Brain pericyte (primary cell): ENCODE measurements at regions not wholly inside any gene's neighbourhood (a gene's known extent, or its start where the extent isn't known, plus 50 kb on each side); places are given as distances from the start of the nearest gene placed in this dataset.
"Not testable (repeated sequence)": the region's sequence is repeated elsewhere in the genome, so short reads cannot be mapped to it uniquely, and the experiment has no call there.

Experiments used
- DNase-seq: peaks from one replicate; pipeline ENCODE4 v3.0.0-alpha.2; 2012; ENCODE audit warnings: low read depth, low spot score

- DNase-seq = no peak
Measured at GRCh38 chr18:49731860-49732311, 81.4 kb downstream of the ACAA2 start.

- DNase-seq = no peak
Measured at GRCh38 chr18:49731421-49731841, 81.9 kb downstream of the ACAA2 start.

- DNase-seq = no peak
Measured at GRCh38 chr18:49730951-49731391, 82.4 kb downstream of the ACAA2 start.

DNA sequence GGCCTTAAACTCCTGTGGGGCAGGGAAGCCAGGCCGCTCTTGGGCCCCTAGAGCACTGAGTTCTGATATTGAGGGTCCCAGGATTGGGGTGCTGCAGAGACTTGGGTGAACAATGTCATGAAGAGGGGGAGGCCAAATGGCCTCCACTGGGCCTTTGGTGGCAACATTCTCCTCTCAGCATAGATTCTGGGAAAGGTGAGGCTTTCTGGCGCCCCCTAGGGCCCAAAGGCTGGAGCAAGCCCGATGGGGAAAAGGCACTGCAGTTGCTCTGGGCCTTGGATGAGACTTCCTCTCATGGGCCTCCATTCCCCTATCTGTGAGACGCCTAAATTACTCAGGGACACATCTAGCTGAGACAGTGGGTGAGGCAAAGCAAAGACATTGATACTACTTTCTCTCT, 84.8 kb downstream of the ACAA2 start:
- no peak for DNase-seq

DNA sequence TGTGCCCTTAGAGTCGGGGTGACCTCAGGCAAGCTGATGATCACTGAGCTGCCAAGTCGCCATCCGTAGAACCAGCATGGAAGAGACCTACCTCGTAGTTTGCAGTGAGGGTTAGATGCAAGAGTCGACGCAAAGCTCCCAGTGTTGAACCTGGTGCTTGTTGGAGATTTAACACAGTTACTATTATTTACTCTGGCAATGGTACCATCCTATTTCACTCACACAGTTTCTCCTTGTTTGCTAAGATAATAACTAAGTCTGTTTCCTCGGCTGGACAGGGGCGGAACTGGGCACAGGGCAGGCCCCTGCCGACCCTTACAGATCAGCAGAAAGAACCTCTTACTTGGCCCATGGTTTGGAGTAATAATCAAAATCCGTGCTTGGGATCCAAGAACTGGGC, 85.5 kb downstream of the ACAA2 start:
- no peak for DNase-seq

- no peak for DNase-seq
Measured at GRCh38 chr18:49726675-49726963, 86.7 kb downstream of the ACAA2 start.

- DNase-seq = peak; percentile 75
Measured at GRCh38 chr18:49725809-49726674, 87.3 kb downstream of the ACAA2 start.

GRCh38 chr18:49723648-49724180, 89.6 kb downstream of the ACAA2 start:
- DNase-seq = no peak

- DNase-seq = no peak
Measured at GRCh38 chr18:49722477-49722876, 90.9 kb downstream of the ACAA2 start.

DNA sequence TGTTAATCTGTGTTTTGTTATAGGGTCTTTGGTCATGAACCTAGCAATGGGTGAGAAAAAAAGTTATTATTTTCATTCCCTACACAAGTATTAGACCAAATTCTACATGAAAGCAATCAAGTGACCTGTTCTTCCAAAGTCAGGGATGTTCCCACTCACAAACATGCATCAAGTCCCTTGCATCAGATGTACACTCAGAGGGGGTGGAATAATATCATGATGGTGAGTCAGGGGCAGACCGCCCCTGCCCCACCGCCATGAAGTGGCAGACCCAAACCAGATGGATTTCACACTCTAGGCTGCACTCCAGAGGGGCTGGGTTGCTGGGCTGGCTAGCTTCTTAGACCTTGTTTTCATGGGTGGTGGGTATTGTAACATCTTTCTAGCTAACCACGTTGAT, 91.4 kb downstream of the ACAA2 start:
- DNase-seq = no peak

- not testable (repeated sequence) for DNase-seq
Measured at GRCh38 chr18:49720944-49721343, 92.4 kb downstream of the ACAA2 start.

GRCh38 chr18:49717617-49718016, 95.7 kb downstream of the ACAA2 start:
- no peak for DNase-seq

GRCh38 chr18:49716035-49716434, 97.3 kb downstream of the ACAA2 start:
- no peak for DNase-seq

DNA sequence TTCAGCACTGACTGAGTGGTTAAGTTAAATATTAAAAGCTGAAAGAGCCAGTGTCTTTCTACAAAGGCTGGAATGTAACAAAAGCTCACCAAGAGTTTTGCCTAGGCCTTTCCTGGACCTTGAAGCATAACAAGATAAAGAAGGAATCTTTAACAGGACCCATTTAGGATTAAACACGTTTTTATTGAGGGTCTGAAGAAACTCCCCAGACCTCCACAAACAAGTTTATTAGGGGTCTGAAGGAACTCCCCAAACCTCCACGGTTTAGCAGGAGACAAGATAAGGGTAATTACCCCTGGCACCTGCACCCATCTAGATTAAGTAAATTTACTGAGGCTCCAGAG, 104.0 kb downstream of the ACAA2 start:
- DNase-seq = no peak

DNA sequence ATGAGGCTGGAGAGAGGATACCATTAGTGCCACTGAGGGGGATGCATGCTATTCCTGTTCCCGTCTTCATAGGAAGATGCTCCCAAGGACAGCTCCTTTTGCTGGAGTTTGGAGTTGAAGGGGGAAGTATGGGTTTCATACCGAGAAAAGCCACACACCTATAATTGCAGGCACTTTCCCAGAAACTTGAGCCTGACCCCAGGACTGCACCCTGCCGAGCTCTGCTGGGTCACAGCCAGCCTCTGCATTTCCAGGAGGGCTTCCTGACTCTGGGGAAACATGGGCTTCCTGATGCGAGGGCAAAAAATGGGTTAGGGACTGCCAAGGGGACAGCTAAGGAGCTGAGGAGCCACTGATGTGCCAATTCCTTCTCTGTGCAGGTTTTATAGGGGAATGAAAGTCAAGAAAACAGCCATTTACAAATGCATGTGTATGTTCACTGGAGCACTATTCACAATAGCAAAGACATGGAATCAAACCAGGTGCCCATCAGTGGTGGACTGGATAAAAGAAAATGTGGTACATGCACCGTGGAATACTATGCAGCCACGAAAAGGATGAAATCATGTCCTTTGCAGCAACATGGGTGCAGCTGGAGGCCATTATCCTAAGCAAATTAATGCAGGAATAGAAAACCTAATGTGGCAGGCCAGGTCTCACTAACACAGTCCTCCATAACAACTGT, 104.5 kb downstream of the ACAA2 start:
- DNase-seq = no peak

DNA sequence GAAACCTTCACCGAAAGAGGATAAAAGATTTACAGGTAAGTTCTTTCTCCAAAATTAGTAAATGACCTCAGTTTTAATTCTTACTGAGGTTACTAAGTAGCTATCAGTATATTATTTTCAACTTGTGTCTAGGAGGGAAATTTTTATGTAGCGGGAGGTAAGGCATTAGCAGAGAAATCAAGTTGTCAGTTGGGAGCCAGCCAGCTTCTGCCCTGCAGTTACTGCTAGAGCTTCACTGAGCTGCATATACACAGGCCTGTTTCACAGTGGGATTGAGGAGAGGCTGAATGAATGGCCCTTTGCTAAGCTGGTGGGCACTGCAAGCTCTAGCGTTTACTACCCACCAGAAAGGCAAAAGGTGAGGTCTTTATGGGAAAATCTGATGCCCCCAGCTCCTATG, 105.7 kb downstream of the ACAA2 start:
- no peak for DNase-seq

DNA sequence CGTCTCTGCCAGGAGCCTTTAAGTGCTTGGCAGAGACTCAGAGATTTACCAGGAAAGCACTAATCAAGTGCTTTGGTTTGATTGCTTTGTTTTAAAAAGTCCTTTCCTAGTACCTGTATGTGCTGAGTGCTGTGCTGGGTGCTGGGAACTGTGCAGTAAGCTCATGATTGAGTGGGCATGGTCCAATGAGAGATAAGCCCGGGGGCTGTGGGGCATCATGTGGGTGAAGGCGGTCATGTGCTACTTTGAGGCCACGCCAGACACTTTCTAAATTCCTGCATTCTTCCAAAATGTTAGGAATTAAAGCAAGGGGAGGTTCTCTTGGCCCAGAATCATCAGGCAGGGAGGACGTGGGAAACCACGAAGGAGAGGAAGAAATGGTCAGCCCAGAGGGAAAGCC, 109.0 kb downstream of the ACAA2 start:
- no peak for DNase-seq

- DNase-seq = no peak
Measured at GRCh38 chr18:49701190-49701589, 112.1 kb downstream of the ACAA2 start.

GRCh38 chr18:49699303-49699702, 114.0 kb downstream of the ACAA2 start:
- no peak for DNase-seq

- DNase-seq = no peak
Measured at GRCh38 chr18:49698525-49699025, 114.8 kb downstream of the ACAA2 start.

DNA sequence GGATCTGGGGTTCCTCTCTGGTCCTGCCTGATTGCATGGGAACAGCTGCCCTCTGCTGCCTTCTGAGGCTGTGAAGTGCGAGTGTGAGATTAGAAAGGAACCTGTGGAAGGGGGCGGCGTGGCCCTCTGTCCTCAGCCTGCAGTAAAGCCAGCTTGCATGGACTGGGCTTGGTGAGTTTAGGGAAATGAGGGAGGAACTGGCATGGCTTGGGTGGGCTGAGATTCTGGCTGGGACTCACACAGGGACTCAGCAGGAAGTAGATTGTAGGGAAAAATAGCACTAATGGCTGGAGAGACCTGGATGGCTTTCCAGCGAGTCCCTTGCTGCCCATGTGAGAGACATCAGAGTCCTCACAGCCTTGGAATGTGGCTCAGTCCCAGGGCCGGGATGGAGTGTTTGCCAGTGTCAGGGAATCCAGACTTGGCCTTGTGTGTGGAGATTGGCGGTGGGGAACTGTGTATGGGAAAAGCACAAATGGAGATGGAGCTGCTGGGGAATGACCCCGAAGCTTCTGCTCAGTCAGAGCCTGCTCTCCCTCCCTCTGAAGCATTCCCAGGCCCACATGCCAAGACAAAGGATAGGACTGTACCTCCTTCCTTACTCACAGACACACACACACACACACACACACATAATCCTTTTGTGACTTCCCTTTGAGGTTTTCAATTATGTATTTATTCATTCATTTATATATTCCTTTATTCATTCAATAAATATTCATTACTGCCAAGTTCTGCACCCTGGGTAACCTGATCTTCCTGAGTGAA, 115.4 kb downstream of the ACAA2 start:
- no peak for DNase-seq

- no peak for DNase-seq
Measured at GRCh38 chr18:49697049-49697448, 116.3 kb downstream of the ACAA2 start.
